Skin epidermis (tissue), 12 donors: ENCODE measurements at regions not wholly inside any gene's neighbourhood (a gene's known extent, or its start where the extent isn't known, plus 50 kb on each side); places are given as distances from the start of the nearest gene placed in this dataset.

Experiments used
- H3K27ac ChIP-seq, 21 experiments: fragments of 200-600 bp; sonication (generic) in 11 of 21; one replicate each; pipeline ENCODE4 v1.5.0; 2020; ENCODE audit warnings: mild to moderate bottlenecking in 3 of 21, inconsistent platforms in 2 of 21, moderate library complexity in 2 of 21
- H3K4me3 ChIP-seq, 7 experiments: fragments of 200-600 bp; sonication (generic) in 2 of 7; one replicate each; pipeline ENCODE4 v1.5.0; 2020; ENCODE audit warnings: inconsistent platforms in 2 of 7, mild to moderate bottlenecking in 2 of 7, moderate library complexity in 1 of 7

- Histone ChIP-seq H3K4me3 (no peak overlapping the region), H3K27ac (no peak overlapping the region)
Observed at GRCh38 chr21:29228306-29228705, 70.4 kb upstream of the BACH1 start.

GRCh38 chr21:29230551-29231261 is 68.0 kb upstream of the BACH1 start:
- Histone ChIP-seq H3K4me3 (no peak overlapping the region), H3K27ac (peak overlapping the region in 4 of 21 experiments; percentile 8 to 55 (median 16))

- Histone ChIP-seq H3K4me3 (no peak overlapping the region), H3K27ac (peak overlapping the region in 1 of 21 experiments; percentile 55)
Observed at GRCh38 chr21:29231756-29232529, 66.8 kb upstream of the BACH1 start.

- Histone ChIP-seq H3K27ac (peak overlapping the region in 2 of 21 experiments; percentile 5 to 66), H3K4me3 (no peak overlapping the region)
Observed at GRCh38 chr21:29232530-29233255, 66.0 kb upstream of the BACH1 start.

- Histone ChIP-seq H3K27ac (peak overlapping the region in 3 of 21 experiments; percentile 5 to 66 (median 17)), H3K4me3 (no peak overlapping the region)
Observed at GRCh38 chr21:29233256-29233546, 65.5 kb upstream of the BACH1 start.

- H3K4me3 ChIP-seq, result no peak overlapping the region
- H3K27ac ChIP-seq, result peak overlapping the region in 4 of 21 experiments; percentile 4 to 66 (median 11)
Observed at GRCh38 chr21:29233611-29234540, 64.8 kb upstream of the BACH1 start.

- Histone ChIP-seq H3K27ac (peak overlapping the region in 2 of 21 experiments; percentile 23 to 26), H3K4me3 (no peak overlapping the region)
Observed at GRCh38 chr21:29235714-29236197, 63.0 kb upstream of the BACH1 start.

GRCh38 chr21:29236201-29236600 is 62.5 kb upstream of the BACH1 start:
- Histone ChIP-seq H3K27ac (peak overlapping the region in 3 of 21 experiments; percentile 23 to 60 (median 36)), H3K4me3 (no peak overlapping the region)

- no peak overlapping the region for H3K4me3 ChIP-seq
- peak overlapping the region in 12 of 21 experiments; percentile 2 to 66 (median 42) for H3K27ac ChIP-seq
Observed at GRCh38 chr21:29237110-29238052, 61.3 kb upstream of the BACH1 start.

GRCh38 chr21:29238053-29238966 is 60.4 kb upstream of the BACH1 start:
- peak overlapping the region in 7 of 21 experiments; percentile 7 to 66 (median 40) for H3K27ac ChIP-seq

GRCh38 chr21:29238967-29239290 is 59.8 kb upstream of the BACH1 start:
- H3K4me3 ChIP-seq, result no peak overlapping the region
- H3K27ac ChIP-seq, result peak overlapping the region in 4 of 21 experiments; percentile 7 to 66 (median 40)

More at GRCh38 chr21:29238053-29238966, 60.4 kb upstream of the BACH1 start:
- H3K4me3 ChIP-seq, result no peak overlapping the region

GRCh38 chr21:29240136-29240535 is 58.6 kb upstream of the BACH1 start:
- Histone ChIP-seq H3K27ac (no peak overlapping the region), H3K4me3 (no peak overlapping the region)

- H3K4me3 ChIP-seq, result no peak overlapping the region
Observed at GRCh38 chr21:29242201-29242600, 56.5 kb upstream of the BACH1 start.

GRCh38 chr21:29243188-29243587 is 55.5 kb upstream of the BACH1 start:
- H3K4me3 ChIP-seq, result no peak overlapping the region
- H3K27ac ChIP-seq, result no peak overlapping the region

More at GRCh38 chr21:29242201-29242600, 56.5 kb upstream of the BACH1 start:
- no peak overlapping the region for H3K27ac ChIP-seq

GRCh38 chr21:29245104-29245643 is 53.5 kb upstream of the BACH1 start:
- Histone ChIP-seq H3K27ac (peak overlapping the region in 6 of 21 experiments; percentile 14 to 58 (median 38)), H3K4me3 (no peak overlapping the region)

GRCh38 chr21:29245863-29246262 is 52.9 kb upstream of the BACH1 start:
- Histone ChIP-seq H3K27ac (no peak overlapping the region), H3K4me3 (no peak overlapping the region)

GRCh38 chr21:29246614-29247013 is 52.1 kb upstream of the BACH1 start:
- no peak overlapping the region for H3K27ac ChIP-seq
- no peak overlapping the region for H3K4me3 ChIP-seq
